GM12872 (cell line): ENCODE measurements at regions not wholly inside any gene's neighbourhood (a gene's known extent, or its start where the extent isn't known, plus 50 kb on each side); places are given as distances from the start of the nearest gene placed in this dataset.

Experiments
- CTCF ChIP-seq: IDR thresholded peaks from 3 replicates; pipeline ENCODE4 v1.5.1; 2011; ENCODE audit warnings: low read depth, mild to moderate bottlenecking, low read length, moderate library complexity; ENCODE audit not compliant: insufficient read depth

- TF ChIP-seq CTCF = no peak
Measured at GRCh38 chr7:120070201-120070600, 202.8 kb upstream of the KCND2 start.

- no peak for TF ChIP-seq CTCF
Measured at GRCh38 chr7:120077777-120078176, 195.2 kb upstream of the KCND2 start.

GRCh38 chr7:120079022-120079421 is 194.0 kb upstream of the KCND2 start:
- TF ChIP-seq CTCF = no peak

GRCh38 chr7:120079704-120080103 is 193.3 kb upstream of the KCND2 start:
- no peak for TF ChIP-seq CTCF

GRCh38 chr7:120089968-120090367 is 183.0 kb upstream of the KCND2 start:
- TF ChIP-seq CTCF = 0 out of 3 replicates have a peak, but pooled peaks have one; percentile 28

- TF ChIP-seq CTCF = no peak
Measured at GRCh38 chr7:120091807-120092206, 181.2 kb upstream of the KCND2 start.

GRCh38 chr7:120097020-120097419 is 176.0 kb upstream of the KCND2 start:
- TF ChIP-seq CTCF = no peak

- TF ChIP-seq CTCF = no peak
Measured at GRCh38 chr7:120097774-120098173, 175.2 kb upstream of the KCND2 start.
